ENCODE measurements at regions not wholly inside any gene's neighbourhood (a gene's known extent, or its start where the extent isn't known, plus 50 kb on each side); places are given as distances from the start of the nearest gene placed in this dataset.

DNA sequence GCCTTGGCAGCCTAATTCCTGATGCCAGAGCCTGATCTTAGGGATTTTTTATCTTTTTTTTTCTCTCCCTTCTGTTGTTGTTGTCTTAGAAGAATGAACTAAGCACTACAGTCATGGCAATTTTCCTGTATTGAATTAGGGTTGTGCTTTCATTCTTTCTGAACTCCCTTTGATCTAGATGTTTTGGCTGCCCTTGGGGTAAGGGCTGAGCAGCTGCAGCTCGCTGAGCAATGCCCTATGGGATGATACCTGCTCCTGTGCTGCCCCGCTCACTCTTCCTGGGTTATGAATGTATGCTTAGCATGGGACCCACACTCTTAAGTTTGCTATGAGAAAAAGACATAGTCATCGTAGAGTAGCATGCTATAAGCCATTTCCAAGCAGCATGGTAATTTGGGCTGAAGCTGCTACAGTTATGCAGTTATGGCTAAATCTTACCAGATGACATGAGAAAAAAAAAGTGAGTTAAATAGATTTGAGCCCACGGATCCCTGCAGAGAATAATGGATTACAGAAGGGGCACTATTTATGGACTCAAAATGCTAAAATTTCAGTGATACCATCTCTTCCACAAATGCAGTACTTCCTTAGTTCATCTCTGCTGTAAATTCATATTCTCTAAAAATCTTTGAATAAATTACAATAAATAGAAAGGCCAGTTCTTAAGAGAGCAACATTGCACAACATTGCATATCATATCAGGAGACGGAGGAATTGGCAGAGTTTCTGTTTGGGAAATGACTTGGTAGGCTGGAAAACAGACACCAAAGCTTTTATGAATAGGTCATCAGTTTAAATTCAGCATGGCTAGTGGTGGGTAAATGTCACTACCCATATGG, 79.2 kb upstream of the PTHLH start:
- H3K4me1 ChIP-seq: no peaks in the 10 kb centered on the region
- TF ChIP-seq EP300 (IDR thresholded peaks at IDR 0.05) (no peak), POLR2A (IDR thresholded peaks at IDR 0.05) (no peak), POLR2AphosphoS5 (IDR thresholded peaks at IDR 0.05) (no peak)
- TF ChIP-seq, protein P1, sequence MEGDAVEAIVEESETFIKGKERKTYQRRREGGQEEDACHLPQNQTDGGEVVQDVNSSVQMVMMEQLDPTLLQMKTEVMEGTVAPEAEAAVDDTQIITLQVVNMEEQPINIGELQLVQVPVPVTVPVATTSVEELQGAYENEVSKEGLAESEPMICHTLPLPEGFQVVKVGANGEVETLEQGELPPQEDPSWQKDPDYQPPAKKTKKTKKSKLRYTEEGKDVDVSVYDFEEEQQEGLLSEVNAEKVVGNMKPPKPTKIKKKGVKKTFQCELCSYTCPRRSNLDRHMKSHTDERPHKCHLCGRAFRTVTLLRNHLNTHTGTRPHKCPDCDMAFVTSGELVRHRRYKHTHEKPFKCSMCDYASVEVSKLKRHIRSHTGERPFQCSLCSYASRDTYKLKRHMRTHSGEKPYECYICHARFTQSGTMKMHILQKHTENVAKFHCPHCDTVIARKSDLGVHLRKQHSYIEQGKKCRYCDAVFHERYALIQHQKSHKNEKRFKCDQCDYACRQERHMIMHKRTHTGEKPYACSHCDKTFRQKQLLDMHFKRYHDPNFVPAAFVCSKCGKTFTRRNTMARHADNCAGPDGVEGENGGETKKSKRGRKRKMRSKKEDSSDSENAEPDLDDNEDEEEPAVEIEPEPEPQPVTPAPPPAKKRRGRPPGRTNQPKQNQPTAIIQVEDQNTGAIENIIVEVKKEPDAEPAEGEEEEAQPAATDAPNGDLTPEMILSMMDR (IDR thresholded peaks at IDR 0.05): no peak
- 69 to 74% methylated on average over 5 of the region's 5 CpGs for WGBS, 2 donors
- H3K9me3 ChIP-seq: peaks cover 0 to 2% (median 0%) of the 10 kb centered on the region in 4 donors
- no peak overlapping the region for H3K27ac ChIP-seq
- no peak for DNase-seq
- no peak overlapping the region for H3K4me3 ChIP-seq
- no peaks in the 10 kb centered on the region for H3K27me3 ChIP-seq
- H3K36me3 ChIP-seq: no peaks in the 10 kb centered on the region
- peak in 1 of 2 donors; percentile 49 for ATAC-seq (ENCODE audit: low FRiP score in 2 of 2)

DNA sequence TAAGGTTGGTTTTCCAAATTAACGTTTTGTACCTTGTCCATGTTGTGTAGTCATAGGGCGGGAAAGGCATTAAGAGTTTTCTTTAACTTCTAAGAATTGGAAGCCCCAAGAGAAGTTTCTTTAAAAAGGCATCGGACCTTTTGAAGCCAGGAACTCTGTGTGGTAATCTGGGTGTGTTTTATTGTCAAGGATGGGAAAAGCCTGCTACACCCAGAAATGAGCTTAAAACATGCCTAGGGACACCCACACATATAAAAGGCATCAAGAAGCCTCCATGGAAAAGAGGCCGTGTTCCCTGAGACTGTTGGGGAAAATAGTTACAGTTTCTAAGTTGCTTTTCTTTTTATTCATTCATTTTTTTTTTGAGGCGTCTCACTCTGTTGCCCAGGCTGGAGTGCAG, 81.0 kb upstream of the PTHLH start:
- no peaks in the 10 kb centered on the region for H3K4me1 ChIP-seq
- WGBS, 2 donors: 89 to 94% methylated on average over 5 of the region's 5 CpGs
- ATAC-seq (ENCODE audit: low FRiP score in 2 of 2): no peak

GRCh38 chr12:28054583-28054982, 82.0 kb upstream of the PTHLH start:
- ATAC-seq (ENCODE audit: low FRiP score in 2 of 2) (no peak), DNase-seq (no peak)
- TF ChIP-seq, protein P1 (IDR thresholded peaks at IDR 0.05): no peak
- no peak for TF ChIP-seq EP300 (IDR thresholded peaks at IDR 0.05)
- no peak for TF ChIP-seq POLR2AphosphoS5 (IDR thresholded peaks at IDR 0.05)
- no peak for TF ChIP-seq POLR2A (IDR thresholded peaks at IDR 0.05)
- H3K4me1 ChIP-seq: no peaks in the 10 kb centered on the region
- WGBS, 2 donors: 80 to 100% methylated on average over 1 of the region's 1 CpG
- H3K36me3 ChIP-seq: no peaks in the 10 kb centered on the region
- no peaks in the 10 kb centered on the region for H3K27me3 ChIP-seq
- H3K9me3 ChIP-seq: no peaks in the 10 kb centered on the region
- no peak overlapping the region for H3K27ac ChIP-seq
- H3K4me3 ChIP-seq: no peak overlapping the region

More for the DNA sequence above, 81.0 kb upstream of the PTHLH start:
- Histone ChIP-seq H3K36me3 (no peaks in the 10 kb centered on the region), H3K27ac (no peak overlapping the region), H3K4me3 (no peak overlapping the region), H3K27me3 (no peaks in the 10 kb centered on the region), H3K9me3 (no peaks in the 10 kb centered on the region)
- DNase-seq: no peak
- TF ChIP-seq EP300 (IDR thresholded peaks at IDR 0.05) (no peak), POLR2A (IDR thresholded peaks at IDR 0.05) (no peak), POLR2AphosphoS5 (IDR thresholded peaks at IDR 0.05) (no peak)
- TF ChIP-seq, protein P1 (IDR thresholded peaks at IDR 0.05): no peak

DNA sequence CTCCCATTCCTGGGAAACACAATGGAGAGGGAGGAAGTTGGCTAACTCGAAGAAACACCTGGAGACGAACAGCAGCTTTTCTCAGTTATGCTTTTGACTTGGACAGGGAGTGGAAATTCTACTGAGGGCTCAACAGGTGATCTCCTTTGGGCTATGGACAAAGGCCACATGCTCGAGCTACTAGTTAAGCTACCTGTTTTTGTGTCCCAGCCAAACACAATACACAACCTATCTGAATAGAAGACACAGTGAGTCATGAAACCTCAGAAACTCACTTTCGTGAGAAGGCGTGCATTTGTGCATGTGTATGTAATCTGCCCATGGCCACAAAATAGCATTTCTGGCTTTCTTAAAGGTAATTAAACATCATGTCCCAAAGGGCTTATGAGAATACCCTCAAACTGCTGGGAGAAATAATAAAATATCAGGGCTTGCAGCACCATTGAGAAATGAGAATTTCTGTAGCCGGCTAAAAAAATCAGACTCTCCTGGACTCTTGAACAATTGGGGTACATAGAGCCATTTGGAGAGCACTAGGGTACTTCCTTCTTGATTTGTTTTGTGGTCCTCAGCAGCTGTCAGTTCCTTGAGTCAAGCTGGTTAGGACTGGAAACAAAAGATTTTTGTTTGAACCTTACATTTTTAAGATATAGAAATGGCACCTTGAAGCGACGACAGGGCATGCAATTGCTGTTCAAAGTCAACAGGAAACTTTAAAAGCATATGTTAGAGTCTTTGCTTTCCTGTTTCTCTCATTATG, 85.5 kb upstream of the PTHLH start:
- DNase-seq (no peak), ATAC-seq (ENCODE audit: low FRiP score in 2 of 2) (no peak)
- TF ChIP-seq POLR2A (IDR thresholded peaks at IDR 0.05) (no peak), EP300 (IDR thresholded peaks at IDR 0.05) (no peak), POLR2AphosphoS5 (IDR thresholded peaks at IDR 0.05) (no peak)
- TF ChIP-seq, protein P1 (IDR thresholded peaks at IDR 0.05): no peak
- Histone ChIP-seq H3K9me3 (no peaks in the 10 kb centered on the region), H3K27ac (no peak overlapping the region), H3K4me3 (no peak overlapping the region), H3K36me3 (no peaks in the 10 kb centered on the region), H3K27me3 (no peaks in the 10 kb centered on the region), H3K4me1 (no peaks in the 10 kb centered on the region)
- 63 to 67% methylated on average over 8 of the region's 8 CpGs for WGBS, 2 donors

Measured in upper lobe of left lung (tissue), 6 donors.